ENCODE measurements at regions not wholly inside any gene's neighbourhood (a gene's known extent, or its start where the extent isn't known, plus 50 kb on each side); places are given as distances from the start of the nearest gene placed in this dataset.

GRCh38 chr20:29297411-29298270, 1959.8 kb upstream of the DEFB115 start:
- TF ChIP-seq CTCF (IDR thresholded peaks at IDR 0.05) (no peak), TCF7L2 (IDR thresholded peaks at IDR 0.05; ENCODE audit: low read depth, low read length) (no peak), REST (IDR thresholded peaks at IDR 0.05; ENCODE audit: insufficient read depth in 1 of 2, low read depth in 2 of 2, low read length in 1 of 2) (no peak), POLR2AphosphoS5 (IDR thresholded peaks at IDR 0.05; ENCODE audit: low read depth, low read length) (no peak)
